Epidermal melanocyte (primary cell): ENCODE measurements at regions not wholly inside any gene's neighbourhood (a gene's known extent, or its start where the extent isn't known, plus 50 kb on each side); places are given as distances from the start of the nearest gene placed in this dataset.
"Not testable (repeated sequence)": the region's sequence is repeated elsewhere in the genome, so short reads cannot be mapped to it uniquely, and the experiment has no call there.

Experiments
- DNase-seq: peaks from one replicate; pipeline ENCODE4 v3.0.0; 2011; ENCODE audit warnings: low spot score; ENCODE audit not compliant: insufficient read length

GRCh38 chr18:42536442-42536841, 579.0 kb downstream of the RIT2 start:
- DNase-seq: no peak

DNA sequence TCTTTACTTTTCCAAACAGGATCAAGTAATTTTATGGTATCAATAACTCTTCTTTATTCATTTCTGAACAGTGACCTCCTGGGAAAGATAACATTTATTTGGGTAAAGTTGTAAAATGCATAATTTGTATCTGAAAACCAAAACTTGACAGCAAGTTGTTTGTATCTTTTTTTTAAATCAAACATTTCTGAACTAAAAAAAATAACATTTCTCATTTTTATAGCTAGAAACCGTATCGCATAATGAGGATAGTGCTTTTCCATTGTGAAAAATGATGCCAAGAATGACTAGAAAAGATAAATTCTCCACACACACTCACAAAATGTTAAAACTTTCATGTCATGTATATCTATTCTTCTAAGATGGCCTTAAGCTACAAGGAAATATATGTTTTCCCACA, 578.2 kb downstream of the RIT2 start:
- no peak for DNase-seq

DNA sequence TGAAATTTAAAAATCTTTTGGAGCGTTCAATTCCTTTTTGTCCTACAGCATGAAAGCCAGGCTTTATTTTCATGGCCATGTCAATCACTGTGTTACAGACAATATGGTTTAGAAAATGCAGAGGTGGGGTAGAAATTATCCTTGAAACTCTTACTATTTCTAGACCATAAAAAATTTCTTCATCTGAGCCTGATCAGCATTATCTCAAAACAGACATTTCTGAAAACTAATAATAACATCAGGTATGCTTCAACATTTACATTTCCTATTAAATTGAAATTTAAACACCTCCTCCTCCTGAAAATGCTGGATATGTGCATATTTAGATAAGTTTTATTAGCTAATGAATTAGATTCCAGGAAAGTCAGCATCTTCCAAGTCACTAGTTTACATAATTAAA, 570.6 kb downstream of the RIT2 start:
- DNase-seq: no peak

- no peak for DNase-seq
Measured at GRCh38 chr18:42545825-42546224, 569.7 kb downstream of the RIT2 start.

DNA sequence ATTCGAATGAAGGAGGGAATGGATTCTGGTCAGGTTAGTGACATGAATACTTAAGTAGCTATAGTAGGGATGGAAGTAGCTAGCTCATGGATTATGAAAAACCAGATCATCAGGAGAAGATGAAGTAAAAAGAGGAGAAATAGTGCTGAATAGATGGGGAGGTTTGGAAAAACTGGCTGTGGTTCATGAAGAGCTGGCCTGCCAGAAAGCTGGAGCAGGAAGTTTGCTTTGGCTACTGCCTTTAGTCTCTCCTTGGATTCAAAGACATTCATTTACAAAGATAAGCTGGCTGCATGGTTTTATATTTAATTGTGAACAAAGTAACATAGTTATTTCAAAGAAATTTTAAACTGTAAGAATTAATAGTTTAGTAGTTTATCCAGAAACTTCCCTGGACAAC, 567.0 kb downstream of the RIT2 start:
- no peak for DNase-seq

DNA sequence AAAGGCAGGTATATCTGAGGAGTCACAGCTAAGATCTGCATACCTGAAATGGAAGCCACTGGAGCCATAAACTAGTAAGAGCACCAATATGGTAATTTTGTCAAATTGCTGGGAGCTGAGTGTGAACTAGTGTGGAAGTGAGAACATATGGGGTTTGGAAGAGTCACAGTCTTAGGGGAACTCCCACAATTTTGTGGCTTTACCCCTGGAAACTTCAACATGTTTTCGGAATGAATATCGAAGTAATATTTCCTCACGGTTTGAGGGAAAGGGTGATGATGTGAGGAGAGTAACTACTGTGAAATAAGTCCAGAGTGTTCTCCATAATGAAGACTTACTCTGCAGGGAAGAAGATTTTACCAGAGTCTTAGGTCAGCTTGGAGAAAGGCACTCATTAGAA, 565.9 kb downstream of the RIT2 start:
- no peak for DNase-seq

DNA sequence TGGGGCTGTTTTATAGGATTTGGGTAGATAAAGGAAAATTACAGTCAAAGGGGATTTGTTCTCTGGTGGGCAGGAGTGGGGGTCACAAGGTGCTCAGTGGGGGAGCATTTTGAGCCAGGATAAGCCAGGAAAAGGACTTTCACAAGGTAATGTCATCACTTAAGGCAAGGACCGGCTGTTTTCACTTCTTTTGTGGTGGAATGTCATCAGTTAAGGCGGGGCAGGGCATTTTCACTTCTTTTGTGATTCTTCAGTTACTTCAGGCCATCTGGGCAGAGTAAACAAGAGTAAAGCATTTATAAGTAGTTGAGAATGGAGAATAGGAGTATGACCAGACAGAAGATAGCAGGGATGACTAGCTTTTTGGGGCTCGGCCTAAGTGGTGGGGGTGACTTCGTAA, 562.9 kb downstream of the RIT2 start:
- not testable (repeated sequence) for DNase-seq

GRCh38 chr18:42559069-42559690, 556.3 kb downstream of the RIT2 start:
- DNase-seq: no peak

GRCh38 chr18:42561521-42561920, 554.0 kb downstream of the RIT2 start:
- no peak for DNase-seq

- DNase-seq: no peak
Measured at GRCh38 chr18:42563995-42564394, 551.5 kb downstream of the RIT2 start.

- DNase-seq: no peak
Measured at GRCh38 chr18:42564761-42565160, 550.7 kb downstream of the RIT2 start.

- DNase-seq: no peak
Measured at GRCh38 chr18:42568773-42569172, 546.7 kb downstream of the RIT2 start.

- no peak for DNase-seq
Measured at GRCh38 chr18:42574871-42575270, 540.6 kb downstream of the RIT2 start.

DNA sequence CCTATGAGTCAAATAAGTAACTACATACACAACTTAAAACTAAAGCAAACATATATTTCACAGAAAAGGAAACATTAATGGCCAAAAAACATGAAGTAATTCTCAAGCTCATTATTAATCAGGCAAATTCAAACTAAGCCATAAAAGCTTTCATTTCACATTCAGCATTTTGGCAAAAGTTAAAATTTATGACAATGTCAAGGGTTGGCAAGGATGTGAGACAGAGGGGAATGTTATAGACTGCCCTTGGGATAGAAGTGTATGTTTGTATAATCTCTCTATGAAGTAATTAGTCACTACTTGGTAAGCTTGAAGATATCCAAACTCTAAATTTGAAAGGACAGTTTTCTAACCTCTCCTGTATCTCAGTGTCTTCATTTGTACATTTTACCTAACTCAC, 539.4 kb downstream of the RIT2 start:
- DNase-seq: no peak

GRCh38 chr18:42578792-42579191, 536.7 kb downstream of the RIT2 start:
- no peak for DNase-seq

- DNase-seq: no peak
Measured at GRCh38 chr18:42582266-42582665, 533.2 kb downstream of the RIT2 start.

- no peak for DNase-seq
Measured at GRCh38 chr18:42583283-42583731, 532.2 kb downstream of the RIT2 start.

- no peak for DNase-seq
Measured at GRCh38 chr18:42586601-42587000, 528.9 kb downstream of the RIT2 start.

DNA sequence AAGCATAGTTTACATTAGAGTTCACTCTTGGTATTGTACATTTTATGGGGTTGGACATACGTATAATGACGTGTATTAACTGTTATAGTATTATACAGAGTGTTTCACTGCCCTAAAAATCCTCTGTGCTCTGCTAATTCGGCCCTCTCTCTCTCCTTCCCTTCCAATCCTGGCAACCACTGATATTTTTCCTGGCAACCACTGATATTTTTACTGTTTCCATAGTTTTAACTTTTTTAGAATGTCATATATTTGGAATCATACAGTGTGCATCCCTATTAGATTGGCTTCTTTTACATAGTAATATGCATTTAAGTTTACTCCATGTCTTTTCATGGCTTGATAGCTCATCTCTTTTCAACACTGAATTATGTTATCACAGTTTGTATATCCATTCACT, 526.7 kb downstream of the RIT2 start:
- DNase-seq: no peak

DNA sequence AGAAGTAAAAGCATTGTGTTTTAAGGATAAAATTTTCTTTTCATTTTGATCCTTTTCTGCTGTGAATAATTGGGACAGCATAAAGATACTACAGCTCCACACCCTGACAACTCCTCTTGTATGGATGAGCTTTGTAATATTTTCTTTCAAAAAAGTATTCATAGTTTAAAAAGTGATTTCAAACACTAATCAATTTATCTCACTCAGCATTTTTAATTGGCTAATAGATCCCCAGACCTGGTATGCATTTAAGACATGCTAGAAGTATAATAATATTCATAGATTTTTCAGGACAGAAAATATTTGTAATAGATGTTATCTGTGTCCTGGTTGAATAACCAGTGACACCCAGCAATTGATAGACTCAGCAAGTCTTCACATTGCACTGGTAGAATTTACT, 510.7 kb downstream of the RIT2 start:
- DNase-seq: no peak

DNA sequence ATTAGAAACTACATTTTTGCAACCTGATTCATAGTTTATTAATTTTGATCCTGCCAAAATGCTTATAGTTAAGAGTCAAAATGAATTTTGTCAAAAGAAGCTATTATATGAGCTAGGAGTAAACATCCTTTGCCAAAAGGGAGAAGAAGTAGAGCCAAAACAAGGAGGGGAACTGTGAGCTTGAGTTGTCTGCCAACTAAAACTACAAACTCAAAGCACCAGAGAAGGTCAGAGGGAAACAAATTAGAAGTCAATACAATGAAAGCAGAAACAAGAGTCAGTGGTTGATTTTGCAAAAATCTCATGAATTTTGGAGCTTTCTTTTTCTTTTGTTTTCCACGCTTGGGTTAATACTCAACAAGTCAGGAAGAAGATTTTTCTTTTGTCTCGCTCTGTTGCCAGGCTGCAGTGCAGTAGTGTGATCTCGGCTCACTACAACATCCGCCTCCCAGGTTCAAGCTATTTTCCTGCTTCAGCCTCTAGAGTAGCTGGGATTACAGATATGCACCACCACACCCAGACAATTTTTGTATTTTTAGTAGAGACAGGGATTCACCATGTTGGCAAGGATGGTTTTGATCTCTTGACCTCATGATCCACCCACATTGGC, 508.5 kb downstream of the RIT2 start:
- DNase-seq: no peak

- DNase-seq: no peak
Measured at GRCh38 chr18:42611134-42611533, 504.4 kb downstream of the RIT2 start.

DNA sequence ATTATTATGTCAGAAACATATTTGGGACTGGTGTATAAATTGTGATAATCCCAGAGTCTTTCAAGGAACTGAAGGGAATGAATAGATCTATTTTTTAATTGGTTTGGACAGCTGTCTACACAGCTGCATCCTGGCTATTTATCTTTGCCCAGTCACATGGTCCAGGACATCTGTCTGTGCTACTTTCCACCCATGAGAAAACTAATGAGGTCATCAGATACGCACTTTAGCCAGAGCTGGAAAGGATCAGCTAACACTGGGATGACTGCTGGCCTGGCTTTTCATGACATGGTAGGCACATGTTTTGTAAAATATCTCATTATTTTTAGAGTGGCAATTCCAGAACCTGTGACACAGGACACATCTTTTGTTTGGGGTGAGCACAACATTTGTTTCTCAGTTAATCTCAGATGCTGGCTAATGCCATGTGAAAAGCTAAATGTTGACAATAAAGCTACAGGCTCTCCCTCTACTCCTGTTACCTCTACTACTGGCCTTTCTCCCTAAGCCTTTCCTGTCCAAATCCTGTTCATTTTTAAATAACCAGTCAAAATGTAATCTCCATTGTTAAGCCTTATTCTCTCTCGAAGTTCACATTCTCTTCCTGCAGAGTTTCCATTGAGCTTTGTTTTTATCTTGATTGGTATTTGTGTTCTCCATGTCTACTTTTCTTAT, 500.7 kb downstream of the RIT2 start:
- no peak for DNase-seq
